ENCODE measurements at regions not wholly inside any gene's neighbourhood (a gene's known extent, or its start where the extent isn't known, plus 50 kb on each side); places are given as distances from the start of the nearest gene placed in this dataset.

GRCh38 chr14:71739273-71739990 is 192.8 kb upstream of the RGS6 start:
- no peak overlapping the region for H3K27ac ChIP-seq
- peaks cover 56% of the 10 kb centered on the region for H3K36me3 ChIP-seq
- H3K9me3 ChIP-seq, result no peaks in the 10 kb centered on the region
- H3K4me3 ChIP-seq (ENCODE audit: low read depth in 1 of 2, low read length in 1 of 2), result no peak overlapping the region
- no peaks in the 10 kb centered on the region for H3K27me3 ChIP-seq
- no peak for TF ChIP-seq CTCF (IDR thresholded peaks at IDR 0.05)
- H3K4me1 ChIP-seq (ENCODE audit: control insufficient read depth in 1 of 2, insufficient read depth in 1 of 2, low read depth in 1 of 2, low read length in 1 of 2), result no peaks in the 10 kb centered on the region

GRCh38 chr14:71741241-71741640 is 191.0 kb upstream of the RGS6 start:
- H3K27ac ChIP-seq, result no peak overlapping the region
- H3K36me3 ChIP-seq, result peaks cover 38% of the 10 kb centered on the region
- no peaks in the 10 kb centered on the region for H3K4me1 ChIP-seq (ENCODE audit: control insufficient read depth in 1 of 2, insufficient read depth in 1 of 2, low read depth in 1 of 2, low read length in 1 of 2)
- no peaks in the 10 kb centered on the region for H3K27me3 ChIP-seq
- TF ChIP-seq CTCF (IDR thresholded peaks at IDR 0.05), result no peak
- no peak overlapping the region for H3K4me3 ChIP-seq (ENCODE audit: low read depth in 1 of 2, low read length in 1 of 2)
- H3K9me3 ChIP-seq, result no peaks in the 10 kb centered on the region

GRCh38 chr14:71742485-71742884 is 189.7 kb upstream of the RGS6 start:
- H3K9me3 ChIP-seq, result no peaks in the 10 kb centered on the region
- H3K27me3 ChIP-seq, result no peaks in the 10 kb centered on the region
- no peaks in the 10 kb centered on the region for H3K4me1 ChIP-seq (ENCODE audit: control insufficient read depth in 1 of 2, insufficient read depth in 1 of 2, low read depth in 1 of 2, low read length in 1 of 2)
- H3K4me3 ChIP-seq (ENCODE audit: low read depth in 1 of 2, low read length in 1 of 2), result no peak overlapping the region
- no peak overlapping the region for H3K27ac ChIP-seq
- no peak for TF ChIP-seq CTCF (IDR thresholded peaks at IDR 0.05)
- peaks cover 26% of the 10 kb centered on the region for H3K36me3 ChIP-seq

- Histone ChIP-seq H3K27ac (no peak overlapping the region), H3K4me3 (ENCODE audit: low read depth in 1 of 2, low read length in 1 of 2) (no peak overlapping the region), H3K27me3 (peaks cover 6% of the 10 kb centered on the region), H3K9me3 (no peaks in the 10 kb centered on the region), H3K36me3 (peaks cover 2% of the 10 kb centered on the region), H3K4me1 (ENCODE audit: control insufficient read depth in 1 of 2, insufficient read depth in 1 of 2, low read depth in 1 of 2, low read length in 1 of 2) (no peaks in the 10 kb centered on the region)
- no peak for TF ChIP-seq CTCF (IDR thresholded peaks at IDR 0.05)
These were observed 187.2 kb upstream of the RGS6 start for GRCh38 chr14:71745072-71745471.

GRCh38 chr14:71748196-71748595 is 184.0 kb upstream of the RGS6 start:
- no peak overlapping the region for H3K4me3 ChIP-seq (ENCODE audit: low read depth in 1 of 2, low read length in 1 of 2)
- no peak overlapping the region for H3K27ac ChIP-seq
- H3K9me3 ChIP-seq, result no peaks in the 10 kb centered on the region
- peaks cover 4 to 6% of the 10 kb centered on the region in 2 experiments for H3K4me1 ChIP-seq (ENCODE audit: control insufficient read depth in 1 of 2, insufficient read depth in 1 of 2, low read depth in 1 of 2, low read length in 1 of 2)
- peaks cover 13% of the 10 kb centered on the region for H3K27me3 ChIP-seq
- no peaks in the 10 kb centered on the region for H3K36me3 ChIP-seq
- TF ChIP-seq CTCF (IDR thresholded peaks at IDR 0.05), result no peak
